ENCODE measurements at regions not wholly inside any gene's neighbourhood (a gene's known extent, or its start where the extent isn't known, plus 50 kb on each side); places are given as distances from the start of the nearest gene placed in this dataset.

DNA sequence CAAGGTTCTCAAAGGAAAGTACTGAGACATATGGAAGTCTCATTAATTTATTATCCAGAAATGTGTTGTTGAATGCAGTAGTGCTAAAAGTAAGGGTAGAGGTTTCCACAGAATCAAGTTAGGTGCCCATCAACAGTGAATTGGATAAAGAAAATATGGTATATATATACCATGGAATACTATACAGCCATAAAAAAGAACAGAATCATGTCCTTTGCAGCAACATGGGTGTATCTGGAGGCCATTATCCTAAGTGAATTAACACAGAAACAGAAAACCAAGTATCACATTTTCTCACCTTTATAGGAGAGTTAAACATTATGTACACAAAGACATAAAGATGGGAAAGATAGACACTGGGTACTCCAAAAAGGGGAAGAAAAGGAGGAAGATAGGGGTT is 149.9 kb upstream of the RASSF8 start:
- TF ChIP-seq, protein P1, sequence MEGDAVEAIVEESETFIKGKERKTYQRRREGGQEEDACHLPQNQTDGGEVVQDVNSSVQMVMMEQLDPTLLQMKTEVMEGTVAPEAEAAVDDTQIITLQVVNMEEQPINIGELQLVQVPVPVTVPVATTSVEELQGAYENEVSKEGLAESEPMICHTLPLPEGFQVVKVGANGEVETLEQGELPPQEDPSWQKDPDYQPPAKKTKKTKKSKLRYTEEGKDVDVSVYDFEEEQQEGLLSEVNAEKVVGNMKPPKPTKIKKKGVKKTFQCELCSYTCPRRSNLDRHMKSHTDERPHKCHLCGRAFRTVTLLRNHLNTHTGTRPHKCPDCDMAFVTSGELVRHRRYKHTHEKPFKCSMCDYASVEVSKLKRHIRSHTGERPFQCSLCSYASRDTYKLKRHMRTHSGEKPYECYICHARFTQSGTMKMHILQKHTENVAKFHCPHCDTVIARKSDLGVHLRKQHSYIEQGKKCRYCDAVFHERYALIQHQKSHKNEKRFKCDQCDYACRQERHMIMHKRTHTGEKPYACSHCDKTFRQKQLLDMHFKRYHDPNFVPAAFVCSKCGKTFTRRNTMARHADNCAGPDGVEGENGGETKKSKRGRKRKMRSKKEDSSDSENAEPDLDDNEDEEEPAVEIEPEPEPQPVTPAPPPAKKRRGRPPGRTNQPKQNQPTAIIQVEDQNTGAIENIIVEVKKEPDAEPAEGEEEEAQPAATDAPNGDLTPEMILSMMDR (IDR thresholded peaks at IDR 0.05), result no peak
- no peak for TF ChIP-seq EP300 (IDR thresholded peaks at IDR 0.05)

Measured in gastroesophageal sphincter (tissue), 3 donors.